ENCODE measurements at regions not wholly inside any gene's neighbourhood (a gene's known extent, or its start where the extent isn't known, plus 50 kb on each side); places are given as distances from the start of the nearest gene placed in this dataset.

DNA sequence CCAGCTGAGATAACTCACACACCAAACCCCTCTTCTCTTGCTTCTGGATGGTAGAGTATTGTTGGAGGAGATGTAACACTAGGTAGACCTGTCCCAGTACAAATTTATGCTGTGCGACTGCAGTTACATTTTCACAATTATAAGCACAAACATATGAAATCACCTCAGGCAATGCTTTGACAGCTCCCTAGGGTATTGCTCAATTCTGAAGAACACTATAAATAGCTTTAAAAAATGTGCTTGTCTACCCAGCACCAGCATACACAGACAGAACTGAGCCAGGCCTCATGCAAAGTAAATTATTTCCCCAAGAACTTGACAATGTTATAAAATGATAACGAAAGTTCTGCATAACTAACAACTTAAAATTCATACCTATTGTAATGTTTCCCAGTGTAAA lies 1999.1 kb upstream of the ADGRL3 start:
- Mint-ChIP-seq H3K4me1 (ENCODE audit: low read depth, unreplicated experiment) (peaks cover 3% of the 10 kb centered on the region), H3K36me3 (ENCODE audit: unreplicated experiment) (no peaks in the 10 kb centered on the region), H3K9me3 (ENCODE audit: unreplicated experiment) (no peaks in the 10 kb centered on the region), H3K27ac (ENCODE audit: unreplicated experiment) (no peak overlapping the region), H3K4me3 (ENCODE audit: unreplicated experiment) (no peak overlapping the region), H3K27me3 (ENCODE audit: unreplicated experiment) (no peaks in the 10 kb centered on the region)
- DNase-seq: no peak
- TF ChIP-seq, protein P1, sequence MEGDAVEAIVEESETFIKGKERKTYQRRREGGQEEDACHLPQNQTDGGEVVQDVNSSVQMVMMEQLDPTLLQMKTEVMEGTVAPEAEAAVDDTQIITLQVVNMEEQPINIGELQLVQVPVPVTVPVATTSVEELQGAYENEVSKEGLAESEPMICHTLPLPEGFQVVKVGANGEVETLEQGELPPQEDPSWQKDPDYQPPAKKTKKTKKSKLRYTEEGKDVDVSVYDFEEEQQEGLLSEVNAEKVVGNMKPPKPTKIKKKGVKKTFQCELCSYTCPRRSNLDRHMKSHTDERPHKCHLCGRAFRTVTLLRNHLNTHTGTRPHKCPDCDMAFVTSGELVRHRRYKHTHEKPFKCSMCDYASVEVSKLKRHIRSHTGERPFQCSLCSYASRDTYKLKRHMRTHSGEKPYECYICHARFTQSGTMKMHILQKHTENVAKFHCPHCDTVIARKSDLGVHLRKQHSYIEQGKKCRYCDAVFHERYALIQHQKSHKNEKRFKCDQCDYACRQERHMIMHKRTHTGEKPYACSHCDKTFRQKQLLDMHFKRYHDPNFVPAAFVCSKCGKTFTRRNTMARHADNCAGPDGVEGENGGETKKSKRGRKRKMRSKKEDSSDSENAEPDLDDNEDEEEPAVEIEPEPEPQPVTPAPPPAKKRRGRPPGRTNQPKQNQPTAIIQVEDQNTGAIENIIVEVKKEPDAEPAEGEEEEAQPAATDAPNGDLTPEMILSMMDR (IDR thresholded peaks at IDR 0.05; ENCODE audit: partially characterized antibody, unreplicated experiment): no peak

DNA sequence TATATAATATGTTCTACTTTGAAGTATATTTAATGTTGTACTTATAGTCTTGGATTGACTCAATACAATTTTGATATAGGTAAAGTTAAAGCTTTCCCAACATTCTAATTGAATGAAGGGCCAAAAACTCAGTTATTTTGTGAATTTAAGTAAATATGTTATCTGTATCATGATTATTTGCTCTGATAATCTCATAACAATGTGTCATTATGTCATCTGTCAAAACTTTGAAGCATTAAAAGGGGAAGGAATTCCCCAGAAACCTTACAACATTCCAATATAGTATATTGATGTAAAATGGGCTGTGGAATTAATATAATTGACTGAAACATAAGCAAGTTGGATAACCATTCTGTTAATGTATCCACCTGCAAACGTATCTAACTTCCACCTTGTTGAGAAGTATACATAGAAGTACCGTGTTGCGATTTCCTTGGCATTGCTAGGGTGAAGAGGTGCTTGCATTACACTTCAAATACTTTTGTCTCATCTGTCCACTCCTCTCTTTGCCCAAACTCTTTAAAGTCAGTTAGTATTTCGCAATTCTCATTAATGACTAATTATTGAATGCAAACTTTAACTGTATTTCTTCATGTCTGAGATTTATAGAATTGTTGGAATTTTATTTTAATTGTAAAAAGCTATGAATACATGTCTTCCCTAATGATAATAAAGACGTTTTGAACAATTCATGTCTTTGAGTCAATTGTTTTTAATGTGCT lies 1982.1 kb upstream of the ADGRL3 start:
- TF ChIP-seq, protein P1 (IDR thresholded peaks at IDR 0.05; ENCODE audit: partially characterized antibody, unreplicated experiment): no peak
- Mint-ChIP-seq H3K36me3 (ENCODE audit: unreplicated experiment) (no peaks in the 10 kb centered on the region), H3K27ac (ENCODE audit: unreplicated experiment) (no peak overlapping the region), H3K9me3 (ENCODE audit: unreplicated experiment) (no peaks in the 10 kb centered on the region), H3K27me3 (ENCODE audit: unreplicated experiment) (no peaks in the 10 kb centered on the region), H3K4me1 (ENCODE audit: low read depth, unreplicated experiment) (no peaks in the 10 kb centered on the region), H3K4me3 (ENCODE audit: unreplicated experiment) (no peak overlapping the region)
- DNase-seq: no peak

DNA sequence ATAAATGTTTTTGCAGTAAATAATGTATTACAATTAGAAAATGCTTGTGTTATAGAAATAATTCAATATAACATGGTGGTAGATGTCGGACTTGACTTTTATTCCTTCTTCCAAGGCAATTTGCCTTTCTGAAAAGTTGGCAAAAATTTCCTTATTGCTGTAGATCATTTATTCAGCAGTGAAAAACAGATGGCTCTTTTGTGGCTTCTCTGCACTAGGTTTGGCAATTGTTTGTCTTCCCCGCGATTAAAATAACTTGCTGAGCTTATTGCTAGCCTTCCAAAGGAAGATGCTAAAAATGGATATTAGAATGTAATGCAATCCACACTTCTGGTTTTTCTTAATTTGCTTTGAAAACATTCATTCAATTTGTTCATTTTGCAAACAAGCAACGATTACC lies 1977.9 kb upstream of the ADGRL3 start:
- Mint-ChIP-seq H3K27ac (ENCODE audit: unreplicated experiment) (no peak overlapping the region), H3K27me3 (ENCODE audit: unreplicated experiment) (no peaks in the 10 kb centered on the region), H3K9me3 (ENCODE audit: unreplicated experiment) (no peaks in the 10 kb centered on the region), H3K4me1 (ENCODE audit: low read depth, unreplicated experiment) (no peaks in the 10 kb centered on the region), H3K4me3 (ENCODE audit: unreplicated experiment) (no peak overlapping the region), H3K36me3 (ENCODE audit: unreplicated experiment) (no peaks in the 10 kb centered on the region)
- TF ChIP-seq, protein P1 (IDR thresholded peaks at IDR 0.05; ENCODE audit: partially characterized antibody, unreplicated experiment): no peak
- DNase-seq: no peak

DNA sequence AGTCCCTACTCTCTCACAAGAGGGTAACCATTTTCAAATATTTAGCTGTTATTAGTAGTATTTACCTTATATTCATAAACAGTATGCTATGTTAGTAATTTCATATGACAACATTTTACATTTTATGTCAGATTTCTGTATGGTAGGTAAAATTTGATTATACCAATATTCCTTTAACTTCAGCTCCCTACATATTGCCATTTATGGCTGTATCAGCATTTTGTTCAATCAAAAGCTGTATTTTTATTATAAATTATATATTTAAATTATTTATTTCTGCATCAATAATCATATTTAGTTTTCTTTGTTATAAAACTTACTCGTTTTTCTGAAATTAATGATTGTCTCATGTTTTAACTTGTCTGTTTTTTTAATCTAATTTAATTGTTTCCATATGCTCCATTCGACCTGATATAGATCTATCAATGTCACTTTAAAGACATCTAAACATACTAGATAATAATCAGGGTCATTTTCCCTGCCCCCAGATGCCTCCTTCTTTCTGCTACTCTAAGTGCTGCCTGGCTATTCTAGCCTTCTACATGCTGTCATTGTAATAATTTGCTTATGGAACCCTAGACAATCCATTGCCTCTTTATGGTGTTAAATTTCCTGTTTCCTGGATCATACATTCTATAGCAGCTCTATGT lies 1976.7 kb upstream of the ADGRL3 start:
- no peaks in the 10 kb centered on the region for H3K9me3 Mint-ChIP-seq (ENCODE audit: unreplicated experiment)
- H3K27me3 Mint-ChIP-seq (ENCODE audit: unreplicated experiment): no peaks in the 10 kb centered on the region
- TF ChIP-seq, protein P1 (IDR thresholded peaks at IDR 0.05; ENCODE audit: partially characterized antibody, unreplicated experiment): no peak
- no peak overlapping the region for H3K27ac Mint-ChIP-seq (ENCODE audit: unreplicated experiment)
- no peak for DNase-seq
- no peak overlapping the region for H3K4me3 Mint-ChIP-seq (ENCODE audit: unreplicated experiment)
- H3K4me1 Mint-ChIP-seq (ENCODE audit: low read depth, unreplicated experiment): no peaks in the 10 kb centered on the region
- H3K36me3 Mint-ChIP-seq (ENCODE audit: unreplicated experiment): no peaks in the 10 kb centered on the region

DNA sequence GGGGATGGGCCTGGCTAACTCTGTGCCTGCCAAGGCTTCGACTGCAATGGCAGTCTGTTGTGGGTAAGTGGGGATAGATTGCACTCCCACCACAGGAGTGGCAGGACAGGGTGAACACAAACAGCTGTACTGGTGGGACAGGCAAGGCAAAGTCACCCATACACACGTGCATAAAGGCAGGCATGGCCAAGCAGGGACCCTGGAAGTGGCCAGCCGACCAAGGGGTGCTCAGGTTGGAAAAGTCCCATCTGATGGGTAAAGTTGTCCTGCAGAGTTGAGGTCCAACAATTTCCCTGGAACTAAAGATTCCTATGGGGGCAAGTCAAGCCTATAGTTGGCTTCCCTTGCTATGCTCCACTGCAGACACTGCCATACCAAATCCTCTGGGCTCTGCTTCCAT lies 1961.9 kb upstream of the ADGRL3 start:
- Mint-ChIP-seq H3K36me3 (ENCODE audit: unreplicated experiment) (no peaks in the 10 kb centered on the region), H3K4me1 (ENCODE audit: low read depth, unreplicated experiment) (no peaks in the 10 kb centered on the region), H3K27me3 (ENCODE audit: unreplicated experiment) (no peaks in the 10 kb centered on the region), H3K9me3 (ENCODE audit: unreplicated experiment) (peaks cover 2% of the 10 kb centered on the region), H3K4me3 (ENCODE audit: unreplicated experiment) (no peak overlapping the region), H3K27ac (ENCODE audit: unreplicated experiment) (no peak overlapping the region)
- TF ChIP-seq, protein P1 (IDR thresholded peaks at IDR 0.05; ENCODE audit: partially characterized antibody, unreplicated experiment): no peak
- no peak for DNase-seq
